ENCODE measurements at regions not wholly inside any gene's neighbourhood (a gene's known extent, or its start where the extent isn't known, plus 50 kb on each side); places are given as distances from the start of the nearest gene placed in this dataset.

GRCh38 chr21:35921471-35921870, 138.9 kb downstream of the SETD4 start:
- H3K36me3 ChIP-seq = no peaks in the 10 kb centered on the region
- no peak overlapping the region for H3K27ac ChIP-seq (replicated peaks)
- no peak for TF ChIP-seq CTCF (IDR thresholded peaks at IDR 0.05; ENCODE audit: borderline replicate concordance)
- peaks cover 7% of the 10 kb centered on the region for H3K27me3 ChIP-seq (ENCODE audit: low read depth)
- no peak overlapping the region for H3K4me3 ChIP-seq
- H3K4me1 ChIP-seq = no peaks in the 10 kb centered on the region
- intact Hi-C loops (cut with micrococcal nuclease) = no loop called here
- H3K9me3 ChIP-seq (replicated peaks) = peaks cover 9% of the 10 kb centered on the region
- no peak for DNase-seq

- H3K4me3 ChIP-seq = no peak overlapping the region
- H3K27me3 ChIP-seq (ENCODE audit: low read depth) = peaks cover 7% of the 10 kb centered on the region
- intact Hi-C loops (cut with micrococcal nuclease) = no loop called here
- peaks cover 9% of the 10 kb centered on the region for H3K9me3 ChIP-seq (replicated peaks)
- no peak overlapping the region for H3K27ac ChIP-seq (replicated peaks)
- no peaks in the 10 kb centered on the region for H3K4me1 ChIP-seq
- no peak for TF ChIP-seq CTCF (IDR thresholded peaks at IDR 0.05; ENCODE audit: borderline replicate concordance)
- DNase-seq = no peak
- no peaks in the 10 kb centered on the region for H3K36me3 ChIP-seq
These were observed 139.9 kb downstream of the SETD4 start for GRCh38 chr21:35920436-35920835.

- Histone ChIP-seq H3K4me1 (no peaks in the 10 kb centered on the region), H3K4me3 (no peak overlapping the region), H3K9me3 (replicated peaks) (peaks cover 9% of the 10 kb centered on the region), H3K27ac (replicated peaks) (no peak overlapping the region), H3K27me3 (ENCODE audit: low read depth) (no peaks in the 10 kb centered on the region), H3K36me3 (no peaks in the 10 kb centered on the region)
- intact Hi-C loops (cut with micrococcal nuclease) = no loop called here
- TF ChIP-seq CTCF (IDR thresholded peaks at IDR 0.05; ENCODE audit: borderline replicate concordance) = no peak
- DNase-seq = no peak
These were observed 145.3 kb downstream of the SETD4 start for GRCh38 chr21:35915030-35915429.

GRCh38 chr21:35911412-35912191, 148.7 kb downstream of the SETD4 start:
- Histone ChIP-seq H3K27me3 (ENCODE audit: low read depth) (no peaks in the 10 kb centered on the region), H3K4me1 (no peaks in the 10 kb centered on the region), H3K36me3 (no peaks in the 10 kb centered on the region), H3K27ac (replicated peaks) (no peak overlapping the region), H3K9me3 (replicated peaks) (no peaks in the 10 kb centered on the region), H3K4me3 (no peak overlapping the region)
- no peak for DNase-seq
- intact Hi-C loops (cut with micrococcal nuclease) = no loop called here
- TF ChIP-seq CTCF (IDR thresholded peaks at IDR 0.05; ENCODE audit: borderline replicate concordance) = no peak

GRCh38 chr21:35909456-35910223, 150.7 kb downstream of the SETD4 start:
- H3K4me1 ChIP-seq = peaks cover 7% of the 10 kb centered on the region
- H3K4me3 ChIP-seq = no peak overlapping the region
- no peak overlapping the region for H3K27ac ChIP-seq (replicated peaks)
- no peaks in the 10 kb centered on the region for H3K9me3 ChIP-seq (replicated peaks)
- intact Hi-C loops (cut with micrococcal nuclease) = no loop called here
- no peaks in the 10 kb centered on the region for H3K36me3 ChIP-seq
- DNase-seq = no peak
- H3K27me3 ChIP-seq (ENCODE audit: low read depth) = no peaks in the 10 kb centered on the region
- no peak for TF ChIP-seq CTCF (IDR thresholded peaks at IDR 0.05; ENCODE audit: borderline replicate concordance)

Data from left ventricle myocardium inferior (tissue), 1 donor.